ENCODE measurements at regions not wholly inside any gene's neighbourhood (a gene's known extent, or its start where the extent isn't known, plus 50 kb on each side); places are given as distances from the start of the nearest gene placed in this dataset.

DNA sequence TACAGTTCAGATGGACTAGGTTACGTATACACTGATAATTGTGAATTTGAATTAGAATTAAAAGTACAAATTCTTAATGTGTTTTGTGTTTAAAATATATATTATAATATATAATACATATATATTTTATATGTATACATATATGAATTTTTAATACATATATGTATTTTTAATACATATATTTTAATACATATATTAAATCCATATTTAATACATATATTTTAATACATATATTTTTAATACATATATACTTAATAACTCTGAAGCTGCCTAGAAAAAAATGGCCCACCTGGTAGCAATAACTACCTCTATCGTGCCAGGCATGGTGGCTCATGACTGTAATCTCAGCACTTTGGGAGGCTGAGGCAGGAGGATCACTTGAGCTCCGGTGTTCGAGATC lies 179.1 kb upstream of the SAMSN1 start:
- POLR2A ChIA-PET: no interaction called here
- H3K36me3 Mint-ChIP-seq (ENCODE audit: insufficient read depth, unreplicated experiment): no peaks in the 10 kb centered on the region
- H3K27me3 Mint-ChIP-seq (ENCODE audit: insufficient read depth, unreplicated experiment): no peaks in the 10 kb centered on the region
- no peak for DNase-seq
- TF ChIP-seq, protein P1, sequence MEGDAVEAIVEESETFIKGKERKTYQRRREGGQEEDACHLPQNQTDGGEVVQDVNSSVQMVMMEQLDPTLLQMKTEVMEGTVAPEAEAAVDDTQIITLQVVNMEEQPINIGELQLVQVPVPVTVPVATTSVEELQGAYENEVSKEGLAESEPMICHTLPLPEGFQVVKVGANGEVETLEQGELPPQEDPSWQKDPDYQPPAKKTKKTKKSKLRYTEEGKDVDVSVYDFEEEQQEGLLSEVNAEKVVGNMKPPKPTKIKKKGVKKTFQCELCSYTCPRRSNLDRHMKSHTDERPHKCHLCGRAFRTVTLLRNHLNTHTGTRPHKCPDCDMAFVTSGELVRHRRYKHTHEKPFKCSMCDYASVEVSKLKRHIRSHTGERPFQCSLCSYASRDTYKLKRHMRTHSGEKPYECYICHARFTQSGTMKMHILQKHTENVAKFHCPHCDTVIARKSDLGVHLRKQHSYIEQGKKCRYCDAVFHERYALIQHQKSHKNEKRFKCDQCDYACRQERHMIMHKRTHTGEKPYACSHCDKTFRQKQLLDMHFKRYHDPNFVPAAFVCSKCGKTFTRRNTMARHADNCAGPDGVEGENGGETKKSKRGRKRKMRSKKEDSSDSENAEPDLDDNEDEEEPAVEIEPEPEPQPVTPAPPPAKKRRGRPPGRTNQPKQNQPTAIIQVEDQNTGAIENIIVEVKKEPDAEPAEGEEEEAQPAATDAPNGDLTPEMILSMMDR (IDR thresholded peaks at IDR 0.05; ENCODE audit: insufficient read depth in 1 of 2, low read depth in 1 of 2, low read length in 1 of 2, severe bottlenecking in 1 of 2, unreplicated experiment in 1 of 2): no peak
- no peaks in the 10 kb centered on the region for H3K9me3 Mint-ChIP-seq (ENCODE audit: unreplicated experiment)
- intact Hi-C loops (cut with micrococcal nuclease; ENCODE audit: unreplicated experiment): no loop called here
- Histone ChIP-seq H3K9me3 (no peaks in the 10 kb centered on the region; the same call in 1 of the 2 replicates), H3K36me3 (ENCODE audit: control insufficient read depth, insufficient read depth, low read length) (no peaks in the 10 kb centered on the region), H3K27me3 (replicated peaks; ENCODE audit: control insufficient read depth, insufficient read depth, low read length) (no peaks in the 10 kb centered on the region), H3K4me1 (no peaks in the 10 kb centered on the region), H3K4me3 (ENCODE audit: low read depth, low read length) (no peak overlapping the region)
- no peak overlapping the region for H3K4me3 Mint-ChIP-seq (ENCODE audit: unreplicated experiment)
- no peaks in the 10 kb centered on the region for H3K4me1 Mint-ChIP-seq (ENCODE audit: low read depth, unreplicated experiment)
- CTCF ChIA-PET: no interaction called here
- BruUV-seq (replicated peaks): no TSS peak
- H3K27ac Mint-ChIP-seq (ENCODE audit: unreplicated experiment): no peak overlapping the region

DNA sequence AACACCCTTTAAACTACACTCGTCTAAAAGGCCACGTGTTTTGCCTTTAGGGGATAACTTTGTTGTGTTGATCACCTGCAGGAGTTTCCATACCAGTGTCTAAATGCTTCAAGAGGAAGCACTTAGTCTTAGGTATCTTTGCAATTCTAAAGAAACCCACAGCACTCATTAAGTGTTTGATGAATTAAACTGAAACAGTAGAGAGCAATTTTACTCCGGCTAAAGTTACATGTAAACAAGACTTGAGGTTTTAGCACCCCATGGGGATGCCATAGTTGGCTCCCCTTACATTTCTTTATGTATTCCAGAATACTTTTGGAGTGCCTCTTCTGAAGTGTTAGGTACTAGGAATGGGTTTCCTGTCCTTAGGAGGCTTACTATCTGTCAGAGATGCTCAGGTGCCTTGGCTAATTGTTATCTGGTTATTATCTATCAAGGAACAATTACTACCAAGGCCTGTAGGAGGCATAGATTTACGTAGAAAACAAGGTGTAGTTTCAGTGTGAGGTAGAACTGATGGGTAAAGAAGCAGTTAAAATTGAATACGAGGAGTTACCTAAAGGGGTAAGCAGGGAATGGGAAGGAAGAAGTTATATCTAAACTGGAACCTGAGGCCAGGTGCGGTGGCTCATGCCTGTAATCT lies 176.8 kb upstream of the SAMSN1 start:
- no peaks in the 10 kb centered on the region for H3K36me3 Mint-ChIP-seq (ENCODE audit: insufficient read depth, unreplicated experiment)
- no peaks in the 10 kb centered on the region for H3K27me3 ChIP-seq (replicated peaks; ENCODE audit: control insufficient read depth, insufficient read depth, low read length)
- no peaks in the 10 kb centered on the region for H3K27me3 Mint-ChIP-seq (ENCODE audit: insufficient read depth, unreplicated experiment)
- DNase-seq: no peak
- H3K9me3 Mint-ChIP-seq (ENCODE audit: unreplicated experiment): no peaks in the 10 kb centered on the region
- POLR2A ChIA-PET: no interaction called here
- H3K9me3 ChIP-seq: no peaks in the 10 kb centered on the region; the same call in 1 of the 2 replicates
- H3K4me3 ChIP-seq (ENCODE audit: low read depth, low read length): no peak overlapping the region
- H3K27ac Mint-ChIP-seq (ENCODE audit: unreplicated experiment): no peak overlapping the region
- H3K36me3 ChIP-seq (ENCODE audit: control insufficient read depth, insufficient read depth, low read length): no peaks in the 10 kb centered on the region
- no TSS peak for BruUV-seq (replicated peaks)
- intact Hi-C loops (cut with micrococcal nuclease; ENCODE audit: unreplicated experiment): no loop called here
- TF ChIP-seq, protein P1 (IDR thresholded peaks at IDR 0.05; ENCODE audit: insufficient read depth in 1 of 2, low read depth in 1 of 2, low read length in 1 of 2, severe bottlenecking in 1 of 2, unreplicated experiment in 1 of 2): no peak
- H3K4me1 ChIP-seq: no peaks in the 10 kb centered on the region
- no peak overlapping the region for H3K4me3 Mint-ChIP-seq (ENCODE audit: unreplicated experiment)
- CTCF ChIA-PET: no interaction called here
- H3K4me1 Mint-ChIP-seq (ENCODE audit: low read depth, unreplicated experiment): no peaks in the 10 kb centered on the region

DNA sequence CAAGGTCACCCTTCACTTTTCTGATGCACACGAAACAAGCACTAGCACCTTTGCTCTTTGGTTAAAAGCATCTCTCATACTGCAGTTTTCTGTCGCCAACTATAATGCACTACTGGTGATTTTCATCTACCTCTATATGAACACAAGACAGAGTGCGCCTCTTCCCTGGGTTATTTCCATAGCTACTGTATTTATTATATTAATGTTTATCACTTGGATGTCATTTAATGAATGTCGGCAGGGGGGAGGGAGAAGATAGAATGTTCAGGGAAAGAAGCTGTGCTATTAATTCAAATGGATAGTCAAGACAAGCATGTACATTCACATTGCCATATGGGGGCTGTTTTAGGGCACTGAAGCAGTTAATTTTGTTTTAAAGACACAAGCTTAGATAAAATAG lies 174.1 kb upstream of the SAMSN1 start:
- no TSS peak for BruUV-seq (replicated peaks)
- Histone ChIP-seq H3K9me3 (no peaks in the 10 kb centered on the region), H3K36me3 (ENCODE audit: control insufficient read depth, insufficient read depth, low read length) (no peaks in the 10 kb centered on the region), H3K4me1 (no peaks in the 10 kb centered on the region), H3K27me3 (replicated peaks; ENCODE audit: control insufficient read depth, insufficient read depth, low read length) (no peaks in the 10 kb centered on the region), H3K4me3 (ENCODE audit: low read depth, low read length) (no peak overlapping the region)
- Mint-ChIP-seq H3K4me3 (ENCODE audit: unreplicated experiment) (no peak overlapping the region), H3K27ac (ENCODE audit: unreplicated experiment) (no peak overlapping the region), H3K36me3 (ENCODE audit: insufficient read depth, unreplicated experiment) (no peaks in the 10 kb centered on the region), H3K9me3 (ENCODE audit: unreplicated experiment) (no peaks in the 10 kb centered on the region), H3K27me3 (ENCODE audit: insufficient read depth, unreplicated experiment) (no peaks in the 10 kb centered on the region), H3K4me1 (ENCODE audit: low read depth, unreplicated experiment) (no peaks in the 10 kb centered on the region)
- TF ChIP-seq, protein P1 (IDR thresholded peaks at IDR 0.05; ENCODE audit: insufficient read depth in 1 of 2, low read depth in 1 of 2, low read length in 1 of 2, severe bottlenecking in 1 of 2, unreplicated experiment in 1 of 2): no peak
- intact Hi-C loops (cut with micrococcal nuclease; ENCODE audit: unreplicated experiment): no loop called here
- CTCF ChIA-PET: interaction anchor here (0.6 kb wide), 1 partner anchor 155 kb away, joined by 4 read pairs; no protein-coding TSS in a partner anchor
- DNase-seq: no peak
- POLR2A ChIA-PET: no interaction called here

Data from Caco-2 (cell line).